GM19324 (cell line): ENCODE measurements at regions not wholly inside any gene's neighbourhood (a gene's known extent, or its start where the extent isn't known, plus 50 kb on each side); places are given as distances from the start of the nearest gene placed in this dataset.
"Not testable (repeated sequence)": the region's sequence is repeated elsewhere in the genome, so short reads cannot be mapped to it uniquely, and the experiment has no call there.

Source experiments
- ATAC-seq: cut with Tn5 transposase; IDR thresholded peaks from one replicate; pipeline ENCODE4 v1.9.1; 2021; ENCODE audit warnings: mild to moderate bottlenecking, moderate library complexity; ENCODE audit not compliant: unreplicated experiment, low FRiP score

DNA sequence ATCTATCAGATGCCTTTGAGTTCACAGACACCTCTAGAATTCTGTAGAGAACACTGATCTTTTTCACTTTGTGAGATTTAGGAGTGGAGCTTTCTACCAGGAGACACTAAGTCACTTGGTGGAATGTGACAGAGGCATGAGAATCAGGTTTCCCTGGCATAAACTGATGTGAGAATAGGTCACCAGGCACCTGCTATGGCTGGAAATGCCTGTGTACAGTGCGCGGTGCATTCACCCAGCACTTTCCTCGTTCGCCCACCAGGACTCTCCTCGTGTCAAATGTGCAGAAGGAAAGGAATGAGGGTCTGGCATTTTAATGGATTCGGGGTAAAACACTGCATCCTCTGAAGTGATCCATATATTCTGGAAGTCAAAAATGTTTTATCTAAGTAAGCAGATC, 281.8 kb upstream of the TUT7 start:
- no peak for ATAC-seq

DNA sequence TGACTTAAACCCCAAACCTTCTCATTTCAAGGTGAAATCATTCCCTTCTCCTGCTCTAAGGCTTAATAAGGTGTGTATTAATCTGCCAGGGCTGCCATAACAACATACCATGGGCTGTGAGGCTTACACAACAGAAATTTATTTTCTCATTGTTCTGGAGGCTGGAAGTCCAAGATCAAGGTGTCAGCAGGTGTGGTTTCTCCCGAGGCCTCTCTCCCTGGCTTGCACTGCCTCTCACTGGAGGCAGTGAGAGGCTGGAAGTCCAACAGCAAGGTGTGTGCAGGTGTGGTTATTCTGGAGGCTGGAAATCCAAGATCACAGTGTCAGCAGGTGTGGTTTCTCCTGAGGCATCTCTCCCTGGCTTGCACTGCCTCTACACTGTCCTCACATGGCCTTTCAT, 280.3 kb upstream of the TUT7 start:
- ATAC-seq: no peak

DNA sequence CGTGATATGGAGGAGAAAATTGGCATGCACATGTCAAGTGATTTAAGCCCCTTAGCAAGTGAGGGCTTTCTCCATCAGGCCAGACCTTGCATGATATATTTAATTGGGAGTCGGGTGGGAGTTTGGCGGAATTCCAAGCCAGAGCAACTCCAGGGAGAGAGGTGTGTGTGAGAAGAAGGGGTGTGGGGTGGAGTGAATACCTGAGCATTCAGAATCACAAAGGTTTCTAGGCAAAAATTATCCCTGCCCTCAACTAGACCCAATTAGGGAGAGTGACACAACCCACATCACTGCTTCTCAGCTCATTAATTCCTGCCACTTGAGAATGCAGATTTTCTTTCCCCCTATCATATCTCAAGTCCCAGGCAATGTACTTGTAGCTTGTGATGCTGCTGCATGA, 279.7 kb upstream of the TUT7 start:
- ATAC-seq: no peak

DNA sequence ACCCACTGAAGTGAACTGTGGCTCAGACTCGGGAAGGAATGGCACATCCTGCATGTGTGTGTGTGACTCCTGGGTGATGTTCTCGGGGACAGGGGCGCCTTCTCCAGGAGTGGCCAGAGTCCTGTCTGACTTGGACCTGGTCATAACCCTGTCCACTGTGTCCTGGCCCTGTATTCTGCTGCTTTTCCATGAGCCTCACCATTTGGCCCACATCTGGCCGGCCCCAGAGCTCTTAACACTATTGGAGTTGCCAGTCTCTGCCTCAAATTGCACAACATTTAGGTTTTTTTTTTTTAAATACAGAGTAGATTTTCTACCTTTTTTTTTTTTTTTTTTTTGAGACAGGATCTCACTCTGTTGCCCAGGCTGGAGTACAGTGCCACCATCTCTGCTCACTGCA, 278.3 kb upstream of the TUT7 start:
- no peak for ATAC-seq

DNA sequence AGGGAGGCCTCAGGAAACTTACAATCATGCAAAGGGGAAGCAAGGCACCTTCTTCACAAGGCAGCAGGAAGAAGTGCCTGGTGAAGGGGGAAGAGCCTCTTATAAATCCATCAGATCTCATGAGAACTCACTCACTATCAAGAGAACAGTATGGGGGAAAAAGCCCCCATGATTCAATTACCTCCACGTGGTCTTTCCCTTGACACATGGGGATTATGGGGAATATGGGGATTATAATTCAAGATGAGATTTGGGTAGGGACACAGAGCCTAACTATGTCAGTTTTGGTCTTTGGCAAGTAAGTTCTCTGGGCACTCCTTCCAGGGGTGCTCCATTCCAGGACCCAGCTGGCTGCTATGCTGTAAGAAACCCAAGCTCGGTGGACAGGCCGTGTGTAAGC, 275.3 kb upstream of the TUT7 start:
- no peak for ATAC-seq

DNA sequence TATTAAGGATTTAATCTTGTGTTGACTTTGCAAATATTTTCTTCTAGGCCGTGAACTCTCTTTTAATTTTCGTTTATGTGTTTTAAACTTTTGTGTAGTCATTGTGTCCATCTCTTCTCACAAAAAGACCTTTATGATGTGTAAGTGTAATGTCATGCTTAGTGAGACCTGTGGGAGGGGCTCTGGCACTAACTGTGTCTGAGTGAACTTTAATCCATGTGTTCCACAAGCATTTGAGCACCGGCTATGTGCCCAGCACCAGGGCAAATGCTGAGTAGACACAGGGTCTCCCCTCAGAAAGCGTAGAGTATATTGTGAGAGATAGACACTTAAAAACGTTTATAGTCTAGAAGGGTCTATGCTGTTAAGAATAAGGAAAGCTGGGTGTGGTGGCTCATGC, 272.6 kb upstream of the TUT7 start:
- no peak for ATAC-seq

DNA sequence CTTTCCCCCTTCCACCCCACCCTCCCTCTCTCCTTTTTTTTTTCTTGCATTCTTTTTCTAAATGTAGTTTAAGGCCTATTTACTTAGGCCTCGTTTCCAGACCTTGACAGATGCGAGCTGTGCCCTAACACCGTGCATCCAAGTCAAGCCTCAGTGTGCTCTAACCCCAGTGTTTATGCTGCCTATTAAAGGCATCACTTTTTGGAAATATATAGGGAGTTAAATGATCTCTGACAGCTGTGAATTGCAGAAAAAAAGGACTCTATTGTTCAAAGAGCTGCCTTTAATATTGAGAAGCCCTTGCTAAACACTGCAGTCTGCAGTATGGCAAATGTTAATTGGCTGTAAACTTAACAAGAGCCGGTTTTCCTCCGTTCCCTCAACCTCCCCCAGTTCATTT, 270.4 kb upstream of the TUT7 start:
- ATAC-seq: no peak

DNA sequence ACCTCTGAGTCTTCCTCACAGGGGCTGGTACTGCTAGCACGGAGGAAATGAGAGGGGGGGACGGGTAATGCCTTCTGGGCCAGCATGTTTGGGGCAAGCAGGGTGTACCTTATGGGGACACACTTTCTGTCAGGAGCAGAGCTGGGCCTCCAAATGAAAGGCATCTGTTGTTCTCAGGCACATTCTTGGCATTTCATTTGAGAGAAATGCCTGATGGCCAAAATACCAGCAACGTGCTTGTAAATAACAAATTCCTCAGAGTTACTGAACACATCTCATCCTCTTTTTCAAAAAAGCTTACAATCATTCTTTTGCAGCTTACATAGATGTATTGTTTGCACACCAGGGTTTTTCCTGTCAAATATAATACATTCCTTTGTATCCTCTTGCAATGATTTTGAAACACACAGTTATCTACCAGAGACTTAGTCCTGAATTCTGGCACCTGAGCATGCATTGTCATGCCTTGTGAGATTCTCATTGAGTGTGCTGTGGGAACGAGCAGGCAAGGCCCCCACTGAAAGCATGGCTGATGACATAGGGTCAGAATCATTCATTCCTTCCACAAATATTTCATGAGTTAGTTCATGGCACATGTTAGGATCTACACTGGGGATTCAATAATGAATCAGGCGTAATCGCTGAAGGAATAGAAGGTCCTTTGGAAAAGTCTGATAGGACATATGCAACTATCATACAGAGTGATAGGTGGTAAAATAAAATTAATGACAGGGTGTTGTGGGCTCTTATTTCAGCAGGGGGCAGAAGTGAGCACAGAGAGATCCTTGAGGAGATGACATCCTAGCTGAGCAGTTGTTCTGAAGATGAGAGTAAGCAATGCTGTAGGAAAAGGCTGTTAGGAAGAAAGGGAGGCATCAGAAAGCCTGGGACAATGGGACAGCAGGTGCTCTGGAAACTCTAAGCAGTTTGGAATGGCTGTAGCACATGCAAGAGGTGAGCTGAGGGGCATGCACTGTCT, 260.9 kb upstream of the TUT7 start:
- ATAC-seq: no peak

DNA sequence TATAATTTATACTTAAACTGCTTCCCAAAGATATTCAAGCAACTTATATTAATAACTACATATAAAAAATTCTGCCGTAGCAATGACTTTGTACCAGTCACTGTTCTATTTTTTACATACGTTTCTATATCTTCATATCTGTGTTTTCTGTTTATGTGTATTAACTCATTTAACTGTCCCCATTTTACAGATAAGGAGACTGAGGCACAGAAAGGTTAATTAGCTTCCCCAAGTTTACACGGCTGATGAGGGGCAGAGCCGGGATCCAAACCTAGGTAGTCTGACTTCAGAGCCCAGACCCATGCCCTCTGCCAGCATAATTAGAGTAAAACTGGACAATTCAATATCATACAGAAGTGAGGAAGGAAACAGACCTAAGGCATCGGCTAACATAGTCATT, 259.7 kb upstream of the TUT7 start:
- ATAC-seq: no peak

DNA sequence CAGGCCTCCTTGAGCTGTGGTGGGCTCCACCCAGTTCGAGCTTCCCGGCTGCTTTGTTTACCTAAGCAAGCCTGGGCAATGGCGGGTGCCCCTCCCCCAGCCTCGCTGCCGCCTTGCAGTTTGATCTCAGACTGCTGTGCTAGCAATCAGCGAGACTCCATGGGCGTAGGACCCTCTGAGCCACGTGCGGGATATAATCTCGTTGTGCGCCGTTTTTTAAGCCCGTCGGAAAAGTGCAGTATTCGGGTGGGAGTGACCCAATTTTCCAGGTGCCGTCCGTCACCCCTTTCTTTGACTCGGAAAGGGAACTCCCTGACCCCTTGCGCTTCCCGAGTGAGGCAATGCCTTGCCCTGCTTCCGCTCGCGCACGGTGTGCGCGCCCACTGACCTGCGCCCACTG, 257.3 kb upstream of the TUT7 start:
- not testable (repeated sequence) for ATAC-seq

DNA sequence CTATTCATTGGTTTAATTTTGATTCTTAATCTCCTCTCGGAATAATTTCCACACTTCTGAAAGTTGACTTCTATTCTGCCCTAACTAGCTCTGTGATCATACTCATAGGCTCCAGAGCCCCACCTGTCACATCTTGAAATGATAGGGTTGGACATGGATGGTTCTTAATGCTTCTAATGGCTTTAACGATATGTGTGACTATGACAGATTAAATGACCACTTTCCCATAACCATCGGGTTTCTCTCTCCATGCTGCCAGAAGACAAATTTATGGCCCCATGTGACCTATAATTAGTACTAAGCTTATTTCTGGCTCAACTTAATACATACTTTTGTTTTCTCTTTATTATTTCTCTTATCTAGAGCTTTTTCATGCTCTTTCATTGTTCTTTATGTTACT, 251.1 kb upstream of the TUT7 start:
- ATAC-seq: no peak

DNA sequence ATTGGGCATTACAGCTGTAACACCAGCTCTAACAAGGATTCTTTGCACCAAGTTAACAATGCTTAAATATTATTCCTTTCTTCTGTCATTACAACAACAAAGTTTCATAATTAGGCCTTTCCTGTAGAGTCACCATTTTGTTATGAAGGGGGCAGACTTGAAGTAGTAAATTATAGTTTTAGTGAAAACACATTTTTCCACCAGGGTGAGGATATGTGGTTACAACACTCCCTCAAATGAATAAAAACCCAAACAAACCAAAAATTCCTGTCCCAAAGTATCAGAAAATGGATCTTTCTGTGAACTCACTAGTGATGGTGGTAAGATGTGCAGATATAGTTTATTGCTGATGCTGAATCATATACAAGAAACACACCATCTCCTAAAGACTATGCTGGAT, 250.5 kb upstream of the TUT7 start:
- no peak for ATAC-seq

DNA sequence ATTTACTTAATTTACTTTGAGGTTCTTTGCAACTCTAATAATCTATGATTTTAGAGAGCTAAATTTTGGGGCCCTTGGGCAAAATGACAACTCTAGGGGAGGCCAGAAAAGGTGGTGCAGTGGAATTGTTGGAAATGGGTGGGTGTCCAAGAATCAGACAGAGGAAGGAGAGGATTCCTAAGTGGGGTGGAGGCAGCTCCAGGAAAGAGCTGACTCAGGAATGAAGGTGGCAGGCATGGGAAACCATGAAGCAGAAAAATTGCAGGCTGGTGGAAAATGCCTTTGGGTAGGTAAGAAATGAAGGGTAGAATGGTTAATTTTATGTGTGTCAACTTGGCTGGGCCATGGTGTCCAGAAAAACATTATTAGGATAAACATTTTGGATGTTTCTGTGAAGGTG, 248.5 kb upstream of the TUT7 start:
- ATAC-seq: no peak

DNA sequence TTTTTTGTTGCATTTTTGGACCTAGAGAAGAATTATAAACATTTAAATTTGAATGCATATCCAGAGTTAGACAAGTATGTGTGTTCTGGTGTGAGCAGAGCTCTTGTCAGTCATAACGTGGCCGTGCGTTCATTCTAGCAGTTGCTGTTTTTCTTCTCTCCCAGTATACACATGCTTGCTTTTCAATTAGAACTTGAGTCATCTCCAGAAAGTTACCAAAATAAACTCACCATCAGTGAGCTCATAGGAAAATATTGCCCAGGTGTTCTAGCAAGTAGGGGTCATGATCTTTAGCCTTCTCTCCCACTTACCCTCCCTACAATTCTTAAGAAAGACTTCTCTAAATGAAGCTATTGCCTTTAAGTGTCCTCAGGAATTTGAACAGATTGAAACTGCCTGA, 247.5 kb upstream of the TUT7 start:
- no peak for ATAC-seq

DNA sequence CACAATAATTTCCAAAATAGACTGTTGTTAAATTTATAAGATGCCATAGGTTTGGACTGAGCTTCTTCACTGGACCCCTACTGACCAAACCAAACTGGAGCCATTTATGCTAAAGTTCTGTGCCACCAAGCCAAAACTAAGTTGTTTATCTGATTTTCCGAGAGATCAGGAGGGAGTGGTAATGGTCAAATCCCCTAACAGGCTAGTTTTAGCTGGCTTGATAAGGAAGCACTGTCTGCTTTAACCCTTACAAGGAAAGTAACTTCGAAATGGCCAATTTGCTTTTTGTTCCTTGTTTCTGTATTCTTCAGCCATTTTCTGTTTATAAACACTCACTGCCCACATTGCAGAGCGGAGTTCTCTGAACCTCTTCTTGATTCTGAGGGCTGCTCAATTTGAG, 246.8 kb upstream of the TUT7 start:
- no peak for ATAC-seq

DNA sequence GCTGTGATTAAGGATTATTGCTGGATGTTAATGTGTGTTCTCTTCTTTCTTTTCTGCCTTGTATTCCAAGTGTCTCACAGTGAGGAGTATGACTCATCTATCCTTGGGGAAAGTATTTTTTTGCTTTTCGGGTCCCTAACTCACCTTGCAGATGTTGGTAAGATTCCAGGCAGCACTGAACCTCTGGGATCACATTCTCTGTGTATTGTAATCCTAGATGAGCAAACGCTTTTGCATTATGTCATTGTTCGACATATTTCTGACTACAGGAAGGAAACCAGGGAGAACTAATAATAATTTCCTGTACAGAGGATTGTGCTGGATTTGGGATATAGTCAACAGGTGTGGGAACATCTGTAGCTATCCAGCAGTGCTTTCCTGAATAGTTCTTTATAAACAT, 246.1 kb upstream of the TUT7 start:
- ATAC-seq: no peak

DNA sequence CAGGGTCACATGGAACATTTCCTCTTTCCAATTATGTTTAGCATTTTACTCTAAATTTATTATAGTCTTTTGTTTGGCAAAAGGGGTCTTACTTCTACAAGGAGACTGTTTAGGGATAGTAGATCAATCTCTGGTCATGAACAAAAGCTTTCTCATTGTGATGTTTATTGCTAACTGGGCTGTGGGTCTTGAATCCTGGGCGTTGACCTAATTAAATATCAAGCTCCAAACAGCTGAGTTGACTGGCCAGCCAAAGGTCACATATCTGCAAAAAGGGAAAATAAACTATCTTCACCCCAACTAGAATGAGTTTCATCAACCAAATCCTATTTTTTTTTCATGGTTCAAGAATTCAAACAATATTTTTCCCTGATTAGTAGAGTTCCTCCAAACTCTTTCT, 245.4 kb upstream of the TUT7 start:
- no peak for ATAC-seq

DNA sequence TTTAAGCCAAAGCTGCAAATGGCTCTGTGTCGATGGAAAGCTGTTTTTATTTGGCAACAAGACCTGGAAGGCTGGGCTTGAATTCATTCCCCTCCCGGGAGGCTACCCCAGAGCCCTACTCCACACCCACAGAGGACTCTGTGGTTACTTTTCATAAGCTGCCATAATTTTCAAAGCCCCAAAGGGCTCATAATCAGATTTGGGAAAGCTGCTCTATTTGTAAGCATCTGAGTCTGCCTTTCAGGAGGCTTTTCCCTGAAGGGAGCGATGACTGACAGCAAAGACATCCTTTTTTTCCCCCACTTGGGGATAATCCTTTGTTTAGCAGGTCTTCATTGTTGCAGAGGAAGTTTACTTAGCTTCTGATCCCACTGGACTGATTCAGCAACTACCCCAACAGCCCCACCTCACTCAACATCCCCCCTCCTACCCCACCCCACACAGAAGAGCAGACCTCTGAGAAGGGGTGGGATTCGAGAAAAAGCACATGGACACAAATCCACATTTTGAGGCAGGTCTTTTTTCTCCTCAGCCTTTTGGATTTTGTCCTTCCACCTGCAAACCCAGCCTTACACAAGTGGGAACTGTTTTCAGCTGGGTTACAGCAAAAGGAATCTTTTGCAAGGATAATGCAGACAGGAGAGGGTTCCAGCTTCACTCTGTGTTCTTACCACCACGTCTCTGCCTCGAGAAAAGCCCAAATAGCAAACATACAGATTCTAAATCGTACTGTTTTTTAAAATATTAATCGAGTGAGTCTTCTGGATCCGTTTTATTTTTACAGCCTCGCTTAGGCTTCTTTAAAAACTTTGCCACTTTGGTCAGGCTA, 244.4 kb upstream of the TUT7 start:
- no peak for ATAC-seq

DNA sequence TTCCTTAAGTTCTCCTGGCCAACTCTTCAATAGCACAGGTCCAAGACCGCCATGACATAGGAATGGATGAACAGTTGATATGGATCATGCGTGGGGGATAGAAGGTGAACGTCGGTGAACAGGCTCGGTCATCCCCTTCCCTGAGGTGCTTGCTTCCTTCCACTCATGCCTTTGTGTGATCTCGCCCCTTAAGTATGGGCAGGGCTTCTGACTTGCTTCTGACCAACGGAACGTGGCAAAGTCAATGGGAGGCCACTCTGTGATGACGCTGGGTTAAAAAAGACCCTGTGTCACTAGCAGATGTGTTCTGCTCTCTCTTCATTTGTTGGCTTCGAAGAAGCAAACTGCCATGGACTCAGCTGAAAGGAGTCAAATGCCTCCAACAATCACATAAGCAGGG, 240.5 kb upstream of the TUT7 start:
- ATAC-seq: no peak

DNA sequence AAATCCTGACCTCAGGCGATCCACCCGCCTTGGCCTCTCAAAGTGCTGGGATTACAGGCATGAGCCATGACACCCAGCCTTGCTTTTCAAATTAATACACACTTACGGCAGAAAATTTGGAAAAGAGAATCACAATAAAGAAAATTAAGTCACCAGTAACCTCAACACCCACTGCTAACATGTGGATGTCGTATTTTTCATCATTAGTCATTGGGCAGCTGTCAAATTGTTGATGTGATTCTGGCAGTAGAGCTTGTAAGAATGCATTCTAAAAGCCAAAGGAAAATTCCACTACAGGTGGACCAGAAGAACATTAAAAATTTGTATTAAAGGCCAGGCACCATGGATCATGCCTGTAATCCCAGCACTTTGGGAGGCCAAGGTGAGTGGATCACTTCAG, 237.3 kb upstream of the TUT7 start:
- ATAC-seq: no peak

DNA sequence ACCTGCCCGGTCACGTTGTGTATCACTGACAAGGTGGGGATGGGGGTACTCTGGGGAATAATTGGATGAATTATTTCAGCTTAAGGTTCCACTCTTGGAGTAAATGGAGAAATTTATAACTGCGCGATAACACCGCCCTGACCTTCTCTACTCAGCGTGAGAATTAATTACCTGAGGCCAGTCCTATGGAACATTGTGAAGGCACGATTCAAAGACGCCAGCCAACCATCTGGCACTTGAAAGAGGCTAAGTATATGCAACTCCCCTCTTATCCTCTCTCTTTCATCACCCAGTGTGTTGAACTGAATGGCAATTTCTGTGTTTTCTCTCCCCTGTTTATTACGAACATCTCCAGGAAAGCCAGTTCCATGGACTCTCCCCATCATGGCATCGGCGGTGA, 235.5 kb upstream of the TUT7 start:
- ATAC-seq: no peak

DNA sequence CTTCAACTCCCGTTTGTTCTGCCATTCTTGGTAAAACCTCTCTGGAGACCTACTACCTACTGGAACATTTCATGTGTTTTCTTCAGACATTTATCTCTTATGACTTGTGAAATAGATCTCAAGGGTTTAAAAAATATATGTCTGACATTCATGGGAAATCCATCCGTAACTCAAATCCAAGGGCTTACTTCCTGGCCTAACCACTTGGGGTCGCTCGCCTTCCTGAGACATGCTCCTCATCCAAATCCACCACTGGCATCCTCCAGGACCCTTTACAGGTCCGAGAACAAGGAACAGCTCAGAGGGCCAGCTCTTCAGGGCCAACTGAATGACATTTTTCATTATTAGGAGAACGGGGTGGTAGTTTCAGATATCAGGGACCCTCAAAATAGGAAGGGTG, 235.1 kb upstream of the TUT7 start:
- no peak for ATAC-seq
